ENCODE measurements at regions not wholly inside any gene's neighbourhood (a gene's known extent, or its start where the extent isn't known, plus 50 kb on each side); places are given as distances from the start of the nearest gene placed in this dataset.

DNA sequence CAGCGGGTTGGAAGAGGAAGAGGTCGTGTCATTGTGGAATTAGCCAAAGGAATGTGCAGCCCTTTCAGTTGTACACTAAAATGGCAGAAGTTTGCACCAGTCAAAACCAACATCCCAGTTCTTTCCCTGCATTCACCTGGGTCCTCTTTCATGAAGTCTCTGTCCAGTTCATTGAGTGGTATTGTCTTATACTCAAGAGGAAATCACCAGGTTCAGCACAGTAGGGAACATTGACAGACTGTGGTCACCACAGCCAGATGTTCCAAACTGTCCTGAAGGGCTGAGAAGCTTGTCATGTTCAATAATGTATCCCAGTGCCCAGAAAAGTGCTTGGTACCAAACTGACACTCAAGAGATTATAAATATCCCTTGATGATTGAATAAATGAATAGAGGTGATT is 131.6 kb downstream of the GLUL start:
- TF ChIP-seq ATF3 (IDR thresholded peaks at IDR 0.05), result no peak
- no peak for TF ChIP-seq POLR2A (IDR thresholded peaks at IDR 0.05; ENCODE audit: borderline replicate concordance, extremely low read depth, insufficient read depth, insufficient read length)
- TF ChIP-seq, protein P1, sequence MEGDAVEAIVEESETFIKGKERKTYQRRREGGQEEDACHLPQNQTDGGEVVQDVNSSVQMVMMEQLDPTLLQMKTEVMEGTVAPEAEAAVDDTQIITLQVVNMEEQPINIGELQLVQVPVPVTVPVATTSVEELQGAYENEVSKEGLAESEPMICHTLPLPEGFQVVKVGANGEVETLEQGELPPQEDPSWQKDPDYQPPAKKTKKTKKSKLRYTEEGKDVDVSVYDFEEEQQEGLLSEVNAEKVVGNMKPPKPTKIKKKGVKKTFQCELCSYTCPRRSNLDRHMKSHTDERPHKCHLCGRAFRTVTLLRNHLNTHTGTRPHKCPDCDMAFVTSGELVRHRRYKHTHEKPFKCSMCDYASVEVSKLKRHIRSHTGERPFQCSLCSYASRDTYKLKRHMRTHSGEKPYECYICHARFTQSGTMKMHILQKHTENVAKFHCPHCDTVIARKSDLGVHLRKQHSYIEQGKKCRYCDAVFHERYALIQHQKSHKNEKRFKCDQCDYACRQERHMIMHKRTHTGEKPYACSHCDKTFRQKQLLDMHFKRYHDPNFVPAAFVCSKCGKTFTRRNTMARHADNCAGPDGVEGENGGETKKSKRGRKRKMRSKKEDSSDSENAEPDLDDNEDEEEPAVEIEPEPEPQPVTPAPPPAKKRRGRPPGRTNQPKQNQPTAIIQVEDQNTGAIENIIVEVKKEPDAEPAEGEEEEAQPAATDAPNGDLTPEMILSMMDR (IDR thresholded peaks at IDR 0.05 in 2 of 3, conservative IDR thresholded peaks at IDR 0.05 in 1 of 3; ENCODE audit: borderline replicate concordance in 1 of 3, insufficient read depth in 1 of 3, low read depth in 2 of 3, low read length in 2 of 3), result no peak
- no peak for TF ChIP-seq EZH2 (IDR thresholded peaks at IDR 0.05)
- TF ChIP-seq, protein P2, sequence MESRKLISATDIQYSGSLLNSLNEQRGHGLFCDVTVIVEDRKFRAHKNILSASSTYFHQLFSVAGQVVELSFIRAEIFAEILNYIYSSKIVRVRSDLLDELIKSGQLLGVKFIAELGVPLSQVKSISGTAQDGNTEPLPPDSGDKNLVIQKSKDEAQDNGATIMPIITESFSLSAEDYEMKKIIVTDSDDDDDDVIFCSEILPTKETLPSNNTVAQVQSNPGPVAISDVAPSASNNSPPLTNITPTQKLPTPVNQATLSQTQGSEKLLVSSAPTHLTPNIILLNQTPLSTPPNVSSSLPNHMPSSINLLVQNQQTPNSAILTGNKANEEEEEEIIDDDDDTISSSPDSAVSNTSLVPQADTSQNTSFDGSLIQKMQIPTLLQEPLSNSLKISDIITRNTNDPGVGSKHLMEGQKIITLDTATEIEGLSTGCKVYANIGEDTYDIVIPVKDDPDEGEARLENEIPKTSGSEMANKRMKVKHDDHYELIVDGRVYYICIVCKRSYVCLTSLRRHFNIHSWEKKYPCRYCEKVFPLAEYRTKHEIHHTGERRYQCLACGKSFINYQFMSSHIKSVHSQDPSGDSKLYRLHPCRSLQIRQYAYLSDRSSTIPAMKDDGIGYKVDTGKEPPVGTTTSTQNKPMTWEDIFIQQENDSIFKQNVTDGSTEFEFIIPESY (IDR thresholded peaks at IDR 0.05; ENCODE audit: extremely low read depth, insufficient replicate concordance, low read length), result no peak
- TF ChIP-seq CEBPB (IDR thresholded peaks at IDR 0.05; ENCODE audit: low read depth), result no peak

All from HCT116 (cell line).